ENCODE measurements at regions not wholly inside any gene's neighbourhood (a gene's known extent, or its start where the extent isn't known, plus 50 kb on each side); places are given as distances from the start of the nearest gene placed in this dataset.
"Not testable (repeated sequence)": the region's sequence is repeated elsewhere in the genome, so short reads cannot be mapped to it uniquely, and the experiment has no call there.

GRCh38 chr17:71496552-71496951 lies 624.3 kb upstream of the SOX9 start:
- in situ Hi-C loops (cut with MboI; ENCODE audit: low pct_unique_long_range_greater_than_20kb, low sequenced_read_pairs) = no loop called here
- no peak for DNase-seq

- no peak for DNase-seq
- in situ Hi-C loops (cut with MboI; ENCODE audit: low pct_unique_long_range_greater_than_20kb, low sequenced_read_pairs) = no loop called here
Observed at GRCh38 chr17:71500761-71501555, 619.9 kb upstream of the SOX9 start.

GRCh38 chr17:71501711-71502110 lies 619.1 kb upstream of the SOX9 start:
- in situ Hi-C loops (cut with MboI; ENCODE audit: low pct_unique_long_range_greater_than_20kb, low sequenced_read_pairs) = no loop called here
- DNase-seq = no peak

- DNase-seq = no peak
- in situ Hi-C loops (cut with MboI; ENCODE audit: low pct_unique_long_range_greater_than_20kb, low sequenced_read_pairs) = no loop called here
Observed at GRCh38 chr17:71502443-71502842, 618.4 kb upstream of the SOX9 start.

- in situ Hi-C loops (cut with MboI; ENCODE audit: low pct_unique_long_range_greater_than_20kb, low sequenced_read_pairs) = no loop called here
Observed at GRCh38 chr17:71503710-71504465, 616.9 kb upstream of the SOX9 start.

GRCh38 chr17:71505200-71505599 lies 615.6 kb upstream of the SOX9 start:
- no peak for DNase-seq
- in situ Hi-C loops (cut with MboI; ENCODE audit: low pct_unique_long_range_greater_than_20kb, low sequenced_read_pairs) = no loop called here

More at GRCh38 chr17:71503710-71504465, 616.9 kb upstream of the SOX9 start:
- no peak for DNase-seq

- in situ Hi-C loops (cut with MboI; ENCODE audit: low pct_unique_long_range_greater_than_20kb, low sequenced_read_pairs) = no loop called here
Observed at GRCh38 chr17:71505981-71506380, 614.8 kb upstream of the SOX9 start.

GRCh38 chr17:71511266-71511995 lies 609.4 kb upstream of the SOX9 start:
- in situ Hi-C loops (cut with MboI; ENCODE audit: low pct_unique_long_range_greater_than_20kb, low sequenced_read_pairs) = no loop called here
- no peak for DNase-seq

More at GRCh38 chr17:71505981-71506380, 614.8 kb upstream of the SOX9 start:
- DNase-seq = no peak

- DNase-seq; in situ Hi-C loops (cut with MboI; ENCODE audit: low pct_unique_long_range_greater_than_20kb, low sequenced_read_pairs): not testable (repeated sequence)
Observed at GRCh38 chr17:71513725-71514124, 607.1 kb upstream of the SOX9 start.

- in situ Hi-C loops (cut with MboI; ENCODE audit: low pct_unique_long_range_greater_than_20kb, low sequenced_read_pairs) = no loop called here
- DNase-seq = no peak
Observed at GRCh38 chr17:71516149-71516548, 604.7 kb upstream of the SOX9 start.

GRCh38 chr17:71519285-71519684 lies 601.5 kb upstream of the SOX9 start:
- no peak for DNase-seq
- in situ Hi-C loops (cut with MboI; ENCODE audit: low pct_unique_long_range_greater_than_20kb, low sequenced_read_pairs) = no loop called here

- in situ Hi-C loops (cut with MboI; ENCODE audit: low pct_unique_long_range_greater_than_20kb, low sequenced_read_pairs) = no loop called here
- no peak for DNase-seq
Observed at GRCh38 chr17:71521724-71522123, 599.1 kb upstream of the SOX9 start.

GRCh38 chr17:71522383-71522782 lies 598.4 kb upstream of the SOX9 start:
- DNase-seq = no peak

GRCh38 chr17:71527311-71527710 lies 593.5 kb upstream of the SOX9 start:
- DNase-seq = no peak
- in situ Hi-C loops (cut with MboI; ENCODE audit: low pct_unique_long_range_greater_than_20kb, low sequenced_read_pairs) = no loop called here

More at GRCh38 chr17:71522383-71522782, 598.4 kb upstream of the SOX9 start:
- in situ Hi-C loops (cut with MboI; ENCODE audit: low pct_unique_long_range_greater_than_20kb, low sequenced_read_pairs) = no loop called here

- in situ Hi-C loops (cut with MboI; ENCODE audit: low pct_unique_long_range_greater_than_20kb, low sequenced_read_pairs) = no loop called here
- DNase-seq = no peak
Observed at GRCh38 chr17:71528210-71528609, 592.6 kb upstream of the SOX9 start.

- no peak for DNase-seq
- in situ Hi-C loops (cut with MboI; ENCODE audit: low pct_unique_long_range_greater_than_20kb, low sequenced_read_pairs) = no loop called here
Observed at GRCh38 chr17:71530248-71530647, 590.6 kb upstream of the SOX9 start.

GRCh38 chr17:71535321-71535720 lies 585.5 kb upstream of the SOX9 start:
- DNase-seq = no peak
- in situ Hi-C loops (cut with MboI; ENCODE audit: low pct_unique_long_range_greater_than_20kb, low sequenced_read_pairs) = no loop called here

- in situ Hi-C loops (cut with MboI; ENCODE audit: low pct_unique_long_range_greater_than_20kb, low sequenced_read_pairs) = no loop called here
- no peak for DNase-seq
Observed at GRCh38 chr17:71546419-71546818, 574.4 kb upstream of the SOX9 start.

- no peak for DNase-seq
- in situ Hi-C loops (cut with MboI; ENCODE audit: low pct_unique_long_range_greater_than_20kb, low sequenced_read_pairs) = no loop called here
Observed at GRCh38 chr17:71547904-71548303, 572.9 kb upstream of the SOX9 start.
